ENCODE measurements at regions not wholly inside any gene's neighbourhood (a gene's known extent, or its start where the extent isn't known, plus 50 kb on each side); places are given as distances from the start of the nearest gene placed in this dataset.

GRCh38 chr10:83934062-83934461, 205.2 kb upstream of the GHITM start:
- H3K36me3 ChIP-seq (ENCODE audit: control insufficient read depth in 2 of 2, extremely low read depth in 1 of 2, insufficient read depth in 2 of 2, low read length in 2 of 2), result no peaks in the 10 kb centered on the region
- H3K4me2 ChIP-seq (ENCODE audit: control insufficient read depth, extremely low read depth, insufficient read depth, low read depth, low read length), result no peak overlapping the region
- H4K20me1 ChIP-seq (ENCODE audit: control insufficient read depth, extremely low read depth, insufficient read depth, low read length), result no peaks in the 10 kb centered on the region
- H3K4me3 ChIP-seq (ENCODE audit: control insufficient read depth in 2 of 3, extremely low read depth in 1 of 3, insufficient read depth in 2 of 3, low read depth in 1 of 3, low read length in 3 of 3), result no peak overlapping the region
- H3K4me1 ChIP-seq (ENCODE audit: control insufficient read depth, extremely low read depth, insufficient read depth, low read length), result no peaks in the 10 kb centered on the region
- H3K9me3 ChIP-seq (ENCODE audit: control insufficient read depth, low read depth, low read length), result no peaks in the 10 kb centered on the region
- dilution Hi-C loops (cut with MboI; ENCODE audit: extremely low pct_ligation_motif_present, low sequenced_read_pairs), result no loop called here
- TF ChIP-seq EZH2 (IDR thresholded peaks at IDR 0.05; ENCODE audit: low read length), result no peak
- TF ChIP-seq CTCF (optimal IDR thresholded peaks at IDR 0.05 in 1 of 3, IDR thresholded peaks at IDR 0.05 in 1 of 3, conservative IDR thresholded peaks at IDR 0.05 in 1 of 3; ENCODE audit: extremely low read depth in 1 of 3, insufficient read depth in 2 of 3, low read length in 3 of 3), result no peak
- no peak overlapping the region for H3K27ac ChIP-seq (ENCODE audit: control insufficient read depth, insufficient read depth, low read length)
- no peak for DNase-seq (ENCODE audit: low read depth, low spot score)
- no peak overlapping the region for H2AFZ ChIP-seq (ENCODE audit: control insufficient read depth, low read length)
- no peak for FAIRE-seq
- no peaks in the 10 kb centered on the region for H3K27me3 ChIP-seq (ENCODE audit: control insufficient read depth, extremely low read depth, insufficient read depth, low read length)
- no peaks in the 10 kb centered on the region for H3K79me2 ChIP-seq (ENCODE audit: control insufficient read depth, insufficient read depth, low read length)
- no peaks in the 10 kb centered on the region for H3K9me1 ChIP-seq (ENCODE audit: control insufficient read depth, extremely low read depth, insufficient read depth, low read length)
- H3K9ac ChIP-seq (ENCODE audit: control insufficient read depth, extremely low read depth, insufficient read depth, low read length), result no peak overlapping the region

GRCh38 chr10:83934641-83935338, 204.5 kb upstream of the GHITM start:
- Histone ChIP-seq H3K27ac (ENCODE audit: control insufficient read depth, insufficient read depth, low read length) (no peak overlapping the region), H3K36me3 (ENCODE audit: control insufficient read depth in 2 of 2, extremely low read depth in 1 of 2, insufficient read depth in 2 of 2, low read length in 2 of 2) (no peaks in the 10 kb centered on the region), H2AFZ (ENCODE audit: control insufficient read depth, low read length) (no peak overlapping the region), H3K9ac (ENCODE audit: control insufficient read depth, extremely low read depth, insufficient read depth, low read length) (no peak overlapping the region), H4K20me1 (ENCODE audit: control insufficient read depth, extremely low read depth, insufficient read depth, low read length) (no peaks in the 10 kb centered on the region), H3K27me3 (ENCODE audit: control insufficient read depth, extremely low read depth, insufficient read depth, low read length) (no peaks in the 10 kb centered on the region), H3K79me2 (ENCODE audit: control insufficient read depth, insufficient read depth, low read length) (no peaks in the 10 kb centered on the region), H3K4me2 (ENCODE audit: control insufficient read depth, extremely low read depth, insufficient read depth, low read depth, low read length) (no peak overlapping the region), H3K9me3 (ENCODE audit: control insufficient read depth, low read depth, low read length) (no peaks in the 10 kb centered on the region), H3K9me1 (ENCODE audit: control insufficient read depth, extremely low read depth, insufficient read depth, low read length) (no peaks in the 10 kb centered on the region), H3K4me3 (ENCODE audit: control insufficient read depth in 2 of 3, extremely low read depth in 1 of 3, insufficient read depth in 2 of 3, low read depth in 1 of 3, low read length in 3 of 3) (no peak overlapping the region), H3K4me1 (ENCODE audit: control insufficient read depth, extremely low read depth, insufficient read depth, low read length) (no peaks in the 10 kb centered on the region)
- no peak for DNase-seq (ENCODE audit: low read depth, low spot score)
- dilution Hi-C loops (cut with MboI; ENCODE audit: extremely low pct_ligation_motif_present, low sequenced_read_pairs), result no loop called here
- no peak for FAIRE-seq
- no peak for TF ChIP-seq EZH2 (IDR thresholded peaks at IDR 0.05; ENCODE audit: low read length)
- no peak for TF ChIP-seq CTCF (optimal IDR thresholded peaks at IDR 0.05 in 1 of 3, IDR thresholded peaks at IDR 0.05 in 1 of 3, conservative IDR thresholded peaks at IDR 0.05 in 1 of 3; ENCODE audit: extremely low read depth in 1 of 3, insufficient read depth in 2 of 3, low read length in 3 of 3)

Data from keratinocyte (primary cell).